SU-DHL-6 (cell line): ENCODE measurements at regions not wholly inside any gene's neighbourhood (a gene's known extent, or its start where the extent isn't known, plus 50 kb on each side); places are given as distances from the start of the nearest gene placed in this dataset.

Source experiments
- H2AFZ ChIP-seq: fragments of 200-600 bp; sonication (generic); 2 replicates; pipeline ENCODE4 v1.6.1; 2014; ENCODE audit warnings: low read depth, mild to moderate bottlenecking, moderate library complexity, mixed read lengths, antibody characterized with exemption, low read length; ENCODE audit not compliant: severe bottlenecking
- H3F3A ChIP-seq: fragments of 200-600 bp; shearing (Covaris generic); 2 replicates; pipeline ENCODE4 v1.6.0; 2016; ENCODE audit warnings: antibody characterized with exemption, mild to moderate bottlenecking; ENCODE audit not compliant: insufficient read depth
- H3K27ac ChIP-seq: fragments of 200-600 bp; sonication (generic); 2 replicates; pipeline ENCODE4 v1.5.1; 2016; ENCODE audit warnings: low read depth, mild to moderate bottlenecking, low read length, moderate library complexity, mixed read lengths
- H3K27me3 ChIP-seq: fragments of 200-600 bp; sonication (generic), shearing (Covaris generic); 2 replicates; pipeline ENCODE4 v1.6.0; 2014; ENCODE audit warnings: mild to moderate bottlenecking, low read length
- H3K36me3 ChIP-seq: fragments of 200-600 bp; sonication (generic); 2 replicates; pipeline ENCODE4 v1.6.1; 2014; ENCODE audit warnings: mild to moderate bottlenecking, low read length, mixed read lengths
- H3K4me2 ChIP-seq: fragments of 300-600, 200-600 bp; shearing (Covaris generic), sonication (generic); 2 replicates; pipeline ENCODE4 v1.6.0; 2014; ENCODE audit warnings: low read length, low read depth, mild to moderate bottlenecking; ENCODE audit not compliant: poor library complexity, severe bottlenecking
- H3K4me3 ChIP-seq: fragments of 200-600 bp; sonication (generic); 2 replicates; pipeline ENCODE4 v1.5.1; 2014; ENCODE audit warnings: antibody characterized with exemption, low read length, mild to moderate bottlenecking, mixed read lengths; ENCODE audit not compliant: insufficient read depth, poor library complexity, severe bottlenecking
- H3K79me2 ChIP-seq: fragments of 200-600 bp; sonication (generic); 2 replicates; pipeline ENCODE4 v1.6.1; 2014; ENCODE audit warnings: mild to moderate bottlenecking, low read length, moderate library complexity; ENCODE audit not compliant: insufficient read depth
- H3K9ac ChIP-seq: fragments of 200-600 bp; sonication (generic); 2 replicates; pipeline ENCODE4 v1.7.0; 2014; ENCODE audit warnings: mild to moderate bottlenecking, low read length
- H3K9me2 ChIP-seq: fragments of 200-600 bp; sonication (generic); replicated peaks from 2 replicates; pipeline ENCODE4 v1.6.1; 2014; ENCODE audit warnings: low read length; ENCODE audit not compliant: insufficient read depth
- H3K9me3 ChIP-seq: fragments of 200-600 bp; sonication (generic); 2 replicates; pipeline ENCODE4 v1.6.1; 2014; ENCODE audit warnings: low read length, mixed read lengths; ENCODE audit not compliant: insufficient read depth
- H4K20me1 ChIP-seq: fragments of 200-600 bp; sonication (generic); 2 replicates; pipeline ENCODE4 v1.6.1; 2014; ENCODE audit warnings: low read depth, mild to moderate bottlenecking, antibody characterized with exemption, low read length, moderate library complexity, mixed read lengths
- CTCF ChIP-seq: fragments of 200-600 bp; sonication (generic); IDR thresholded peaks from one replicate; pipeline ENCODE4 v1.5.1; 2017; ENCODE audit warnings: antibody characterized with exemption, mild to moderate bottlenecking, low read length, moderate library complexity; ENCODE audit not compliant: insufficient read depth, poor library complexity, severe bottlenecking
- EZH2phosphoT487 ChIP-seq: fragments of 200-600 bp; sonication (generic), shearing (Covaris generic); conservative IDR thresholded peaks from 2 replicates; pipeline ENCODE4 v1.6.1; 2018; ENCODE audit warnings: mild to moderate bottlenecking, antibody characterized with exemption, low read length, moderate library complexity, mixed read lengths

DNA sequence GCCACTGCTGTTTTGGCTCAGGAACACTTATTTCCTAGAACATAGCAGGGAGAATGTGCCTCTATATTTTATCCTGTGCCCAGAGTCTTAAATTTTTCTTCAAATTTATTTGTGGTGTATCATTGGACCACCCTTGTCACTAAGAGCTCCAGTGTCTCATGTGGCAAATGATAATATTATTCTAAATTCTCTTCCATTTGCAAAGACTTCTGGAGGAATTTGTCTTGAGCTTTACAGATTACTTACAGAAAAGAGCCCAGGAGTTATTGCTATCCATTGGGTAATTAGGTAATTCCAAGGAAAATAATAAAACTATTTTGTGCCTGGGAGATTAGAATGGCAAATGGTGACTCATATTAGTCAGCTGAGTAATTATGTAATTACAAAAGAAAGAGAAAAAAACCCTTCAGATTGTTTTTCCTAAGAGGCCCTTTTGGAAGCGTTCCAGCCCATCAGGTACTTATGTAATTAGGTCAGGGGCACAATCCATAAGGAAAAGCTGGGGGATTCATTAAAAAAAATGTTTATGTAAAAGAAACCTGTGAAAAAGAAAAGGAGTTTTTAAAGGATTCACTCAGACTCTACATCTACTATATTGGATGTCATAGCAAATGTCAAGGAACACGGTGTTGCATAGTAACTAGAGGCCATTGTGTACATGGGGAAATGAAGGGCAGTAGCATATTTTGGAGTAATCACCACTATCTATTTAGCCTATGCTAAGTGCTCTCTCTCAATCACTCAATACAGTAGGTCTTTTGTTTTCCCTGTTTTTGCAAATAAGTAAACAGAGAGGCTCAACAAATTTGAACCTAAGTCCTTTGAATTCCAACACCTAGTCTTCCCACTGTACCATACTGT lies 380.9 kb upstream of the RARB start:
- Histone ChIP-seq H3K27me3 (no peaks in the 10 kb centered on the region), H3K36me3 (no peaks in the 10 kb centered on the region), H4K20me1 (no peaks in the 10 kb centered on the region), H3F3A (no peaks in the 10 kb centered on the region), H2AFZ (no peak overlapping the region), H3K9ac (no peak overlapping the region), H3K4me3 (no peak overlapping the region), H3K4me2 (no peak overlapping the region), H3K79me2 (no peaks in the 10 kb centered on the region), H3K9me2 (no peaks in the 10 kb centered on the region), H3K9me3 (no peaks in the 10 kb centered on the region), H3K27ac (no peak overlapping the region)
- TF ChIP-seq CTCF (no peak), EZH2phosphoT487 (no peak)

GRCh38 chr3:25049304-25049703 lies 378.8 kb upstream of the RARB start:
- no peaks in the 10 kb centered on the region for H4K20me1 ChIP-seq
- H2AFZ ChIP-seq: no peak overlapping the region
- H3K4me3 ChIP-seq: no peak overlapping the region
- no peaks in the 10 kb centered on the region for H3K27me3 ChIP-seq
- no peaks in the 10 kb centered on the region for H3K9me3 ChIP-seq
- TF ChIP-seq CTCF: no peak
- TF ChIP-seq EZH2phosphoT487: no peak
- H3K79me2 ChIP-seq: no peaks in the 10 kb centered on the region
- H3K9ac ChIP-seq: no peak overlapping the region
- no peaks in the 10 kb centered on the region for H3K9me2 ChIP-seq
- H3K4me2 ChIP-seq: no peak overlapping the region
- no peaks in the 10 kb centered on the region for H3F3A ChIP-seq
- no peaks in the 10 kb centered on the region for H3K36me3 ChIP-seq
- no peak overlapping the region for H3K27ac ChIP-seq

DNA sequence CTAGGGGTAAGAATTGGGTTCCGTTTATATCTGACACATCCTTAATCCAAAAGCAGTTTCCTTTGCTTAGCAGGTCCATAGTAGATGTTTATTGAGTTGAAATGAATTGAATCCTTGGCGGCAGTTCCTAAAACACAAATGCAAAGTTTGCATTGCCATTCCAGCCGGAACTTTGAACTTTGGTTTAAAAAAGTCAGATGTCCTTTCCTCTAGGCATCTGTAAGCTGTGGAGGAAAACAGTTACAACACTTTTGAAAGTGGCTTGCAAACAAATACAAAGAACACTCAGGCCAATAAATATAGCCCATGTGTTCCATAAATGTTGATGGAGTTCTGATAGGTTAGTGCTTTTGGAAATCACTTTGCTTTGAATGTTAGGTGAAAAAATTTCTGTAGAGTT lies 374.7 kb upstream of the RARB start:
- Histone ChIP-seq H3K9ac (no peak overlapping the region), H3K4me3 (no peak overlapping the region), H3K9me3 (no peaks in the 10 kb centered on the region), H3F3A (no peaks in the 10 kb centered on the region), H3K36me3 (no peaks in the 10 kb centered on the region), H2AFZ (no peak overlapping the region), H3K27me3 (no peaks in the 10 kb centered on the region), H3K4me2 (no peak overlapping the region), H3K9me2 (no peaks in the 10 kb centered on the region), H3K27ac (no peak overlapping the region), H4K20me1 (no peaks in the 10 kb centered on the region), H3K79me2 (no peaks in the 10 kb centered on the region)
- TF ChIP-seq CTCF: no peak
- TF ChIP-seq EZH2phosphoT487: no peak
